Peyer's patch (tissue), 4 donors: ENCODE measurements at regions not wholly inside any gene's neighbourhood (a gene's known extent, or its start where the extent isn't known, plus 50 kb on each side); places are given as distances from the start of the nearest gene placed in this dataset.

Experiments used
- DNase-seq, 3 donors: peaks; one replicate each; pipeline ENCODE4 v3.0.0-alpha.2; 2017 to 2019
- H3K27ac ChIP-seq, 4 donors: fragments of 200-600 bp; sonication (generic); one replicate each; pipeline ENCODE4 v1.5.1; 2016 to 2019
- H3K27me3 ChIP-seq, 2 donors: fragments of 200-600 bp; sonication (generic); one replicate each; pipeline ENCODE4 v1.5.1; 2019
- H3K36me3 ChIP-seq, 3 donors: fragments of 200-600 bp; sonication (generic); one replicate each; pipeline ENCODE4 v1.5.1; 2016 to 2019
- H3K4me1 ChIP-seq, 4 donors: fragments of 200-600 bp; sonication (generic); one replicate each; pipeline ENCODE4 v1.5.1; 2016 to 2019
- H3K4me3 ChIP-seq, 4 donors: fragments of 200-600 bp; sonication (generic); 1 replicate in 3 of 4; 2 replicates in 1 of 4; pipeline ENCODE4 v1.5.1; 2016 to 2019; ENCODE audit warnings: mild to moderate bottlenecking in 1 of 4
- H3K9me3 ChIP-seq, 4 donors: fragments of 200-600 bp; sonication (generic); one replicate each; pipeline ENCODE4 v1.5.1; 2016 to 2019; ENCODE audit warnings: mild to moderate bottlenecking in 1 of 4
- CTCF ChIP-seq, 6 experiments: fragments of 450-650 bp in 4 of 6; fragments of 200-600 bp in 2 of 6; sonication (generic) in 1 of 6; IDR thresholded peaks; one replicate each; pipeline ENCODE4 v1.5.1; 2017 to 2019; ENCODE audit warnings: antibody characterized with exemption in 6 of 6, mild to moderate bottlenecking in 3 of 6, moderate library complexity in 1 of 6
- POLR2A ChIP-seq, 2 donors: fragments of 450-650 bp; IDR thresholded peaks; one replicate each; pipeline ENCODE4 v1.5.1; 2017; ENCODE audit warnings: antibody characterized with exemption in 2 of 2, mild to moderate bottlenecking in 2 of 2, moderate library complexity in 2 of 2

- H3K36me3 ChIP-seq = no peaks in the 10 kb centered on the region
- no peak overlapping the region for H3K27ac ChIP-seq
- H3K4me1 ChIP-seq = no peaks in the 10 kb centered on the region
- H3K27me3 ChIP-seq = no peaks in the 10 kb centered on the region
- no peaks in the 10 kb centered on the region for H3K9me3 ChIP-seq
- H3K4me3 ChIP-seq = no peak overlapping the region
- TF ChIP-seq CTCF (IDR thresholded peaks at IDR 0.05) = no peak
- DNase-seq = peak in 1 of 3 donors; percentile 31
Measured at GRCh38 chr13:111661776-111662175, 341.3 kb downstream of the TEX29 start.

GRCh38 chr13:111662451-111662850 lies 342.0 kb downstream of the TEX29 start:
- Histone ChIP-seq H3K36me3 (no peaks in the 10 kb centered on the region), H3K27ac (no peak overlapping the region), H3K27me3 (no peaks in the 10 kb centered on the region), H3K9me3 (no peaks in the 10 kb centered on the region), H3K4me3 (no peak overlapping the region), H3K4me1 (no peaks in the 10 kb centered on the region)
- no peak for DNase-seq
- TF ChIP-seq CTCF (IDR thresholded peaks at IDR 0.05) = no peak

- H3K4me3 ChIP-seq = no peak overlapping the region
- no peaks in the 10 kb centered on the region for H3K9me3 ChIP-seq
- no peaks in the 10 kb centered on the region for H3K36me3 ChIP-seq
- TF ChIP-seq POLR2A (IDR thresholded peaks at IDR 0.05) (no peak), CTCF (IDR thresholded peaks at IDR 0.05) (no peak)
- H3K27ac ChIP-seq = no peak overlapping the region
- H3K4me1 ChIP-seq = no peaks in the 10 kb centered on the region
- no peaks in the 10 kb centered on the region for H3K27me3 ChIP-seq
- DNase-seq = no peak
Measured at GRCh38 chr13:111662895-111663294, 342.5 kb downstream of the TEX29 start.

GRCh38 chr13:111663505-111663904 lies 343.1 kb downstream of the TEX29 start:
- H3K9me3 ChIP-seq = no peaks in the 10 kb centered on the region
- peak in 1 of 3 donors; percentile 24 for DNase-seq
- H3K4me3 ChIP-seq = no peak overlapping the region
- no peaks in the 10 kb centered on the region for H3K4me1 ChIP-seq
- H3K36me3 ChIP-seq = no peaks in the 10 kb centered on the region
- TF ChIP-seq CTCF (IDR thresholded peaks at IDR 0.05) (no peak), POLR2A (IDR thresholded peaks at IDR 0.05) (no peak)
- no peaks in the 10 kb centered on the region for H3K27me3 ChIP-seq
- H3K27ac ChIP-seq = no peak overlapping the region

GRCh38 chr13:111663953-111664421 lies 343.5 kb downstream of the TEX29 start:
- no peaks in the 10 kb centered on the region for H3K36me3 ChIP-seq
- TF ChIP-seq CTCF (IDR thresholded peaks at IDR 0.05) = no peak

GRCh38 chr13:111664696-111665095 lies 344.3 kb downstream of the TEX29 start:
- Histone ChIP-seq H3K4me1 (no peaks in the 10 kb centered on the region), H3K4me3 (no peak overlapping the region), H3K27ac (no peak overlapping the region), H3K9me3 (no peaks in the 10 kb centered on the region), H3K36me3 (no peaks in the 10 kb centered on the region), H3K27me3 (no peaks in the 10 kb centered on the region)
- TF ChIP-seq POLR2A (IDR thresholded peaks at IDR 0.05) (no peak), CTCF (IDR thresholded peaks at IDR 0.05) (no peak)
- DNase-seq = peak in 1 of 3 donors; percentile 16

More at GRCh38 chr13:111663953-111664421, 343.5 kb downstream of the TEX29 start:
- peak in 1 of 3 donors; percentile 37 for DNase-seq
- no peaks in the 10 kb centered on the region for H3K4me1 ChIP-seq
- no peak overlapping the region for H3K27ac ChIP-seq
- no peaks in the 10 kb centered on the region for H3K27me3 ChIP-seq
- no peak overlapping the region for H3K4me3 ChIP-seq
- no peaks in the 10 kb centered on the region for H3K9me3 ChIP-seq
